ENCODE measurements at regions not wholly inside any gene's neighbourhood (a gene's known extent, or its start where the extent isn't known, plus 50 kb on each side); places are given as distances from the start of the nearest gene placed in this dataset.

- H3K36me3 ChIP-seq (ENCODE audit: insufficient read depth, insufficient read length, low read length) = no peaks in the 10 kb centered on the region
- H3K9ac ChIP-seq (ENCODE audit: insufficient read length, low read depth) = no peak overlapping the region
- H3K4me1 ChIP-seq (ENCODE audit: insufficient read depth, insufficient read length) = no peaks in the 10 kb centered on the region
- no peaks in the 10 kb centered on the region for H3K27me3 ChIP-seq (ENCODE audit: insufficient read depth, insufficient read length)
- H3K9me3 ChIP-seq (ENCODE audit: insufficient read depth, low read length) = no peaks in the 10 kb centered on the region
- DNase-seq (ENCODE audit: low read depth, low spot score) = no peak
- TF ChIP-seq ZNF274 (IDR thresholded peaks at IDR 0.05; ENCODE audit: low read depth, low read length) = no peak
- no peak for TF ChIP-seq YY1 (IDR thresholded peaks at IDR 0.05; ENCODE audit: insufficient read depth, insufficient read length)
- no peak overlapping the region for H3K4me3 ChIP-seq (ENCODE audit: insufficient read length, low read depth)
Observed at GRCh38 chr17:53891726-53892125, 69.0 kb downstream of the KIF2B start.

- no peak overlapping the region for H3K4me3 ChIP-seq (ENCODE audit: insufficient read length, low read depth)
- TF ChIP-seq SUZ12 (IDR thresholded peaks at IDR 0.05; ENCODE audit: extremely low read depth, insufficient read depth, insufficient read length) (no peak), YY1 (IDR thresholded peaks at IDR 0.05; ENCODE audit: insufficient read depth, insufficient read length) (no peak), ZNF274 (IDR thresholded peaks at IDR 0.05; ENCODE audit: low read depth, low read length) (no peak)
- no peaks in the 10 kb centered on the region for H3K4me1 ChIP-seq (ENCODE audit: insufficient read depth, insufficient read length)
- no peak overlapping the region for H3K9ac ChIP-seq (ENCODE audit: insufficient read length, low read depth)
- H3K27me3 ChIP-seq (ENCODE audit: insufficient read depth, insufficient read length) = no peaks in the 10 kb centered on the region
- DNase-seq (ENCODE audit: low read depth, low spot score) = no peak
- no peaks in the 10 kb centered on the region for H3K36me3 ChIP-seq (ENCODE audit: insufficient read depth, insufficient read length, low read length)
- no peaks in the 10 kb centered on the region for H3K9me3 ChIP-seq (ENCODE audit: insufficient read depth, low read length)
Observed at GRCh38 chr17:53892222-53892621, 69.5 kb downstream of the KIF2B start.

GRCh38 chr17:53894591-53894990 is 71.9 kb downstream of the KIF2B start:
- Histone ChIP-seq H3K9ac (ENCODE audit: insufficient read length, low read depth) (no peak overlapping the region), H3K9me3 (ENCODE audit: insufficient read depth, low read length) (no peaks in the 10 kb centered on the region), H3K27me3 (ENCODE audit: insufficient read depth, insufficient read length) (no peaks in the 10 kb centered on the region), H3K4me1 (ENCODE audit: insufficient read depth, insufficient read length) (no peaks in the 10 kb centered on the region), H3K36me3 (ENCODE audit: insufficient read depth, insufficient read length, low read length) (no peaks in the 10 kb centered on the region), H3K4me3 (ENCODE audit: insufficient read length, low read depth) (no peak overlapping the region)
- DNase-seq (ENCODE audit: low read depth, low spot score) = no peak
- no peak for TF ChIP-seq YY1 (IDR thresholded peaks at IDR 0.05; ENCODE audit: insufficient read depth, insufficient read length)
- no peak for TF ChIP-seq SUZ12 (IDR thresholded peaks at IDR 0.05; ENCODE audit: extremely low read depth, insufficient read depth, insufficient read length)
- TF ChIP-seq ZNF274 (IDR thresholded peaks at IDR 0.05; ENCODE audit: low read depth, low read length) = no peak

GRCh38 chr17:53896047-53896446 is 73.3 kb downstream of the KIF2B start:
- Histone ChIP-seq H3K9ac (ENCODE audit: insufficient read length, low read depth) (no peak overlapping the region), H3K9me3 (ENCODE audit: insufficient read depth, low read length) (peaks cover 4% of the 10 kb centered on the region; the same call in 1 of the 2 replicates), H3K27me3 (ENCODE audit: insufficient read depth, insufficient read length) (no peaks in the 10 kb centered on the region), H3K4me3 (ENCODE audit: insufficient read length, low read depth) (no peak overlapping the region), H3K4me1 (ENCODE audit: insufficient read depth, insufficient read length) (no peaks in the 10 kb centered on the region), H3K36me3 (ENCODE audit: insufficient read depth, insufficient read length, low read length) (no peaks in the 10 kb centered on the region)
- TF ChIP-seq YY1 (IDR thresholded peaks at IDR 0.05; ENCODE audit: insufficient read depth, insufficient read length) (no peak), ZNF274 (IDR thresholded peaks at IDR 0.05; ENCODE audit: low read depth, low read length) (no peak)
- DNase-seq (ENCODE audit: low read depth, low spot score) = no peak

GRCh38 chr17:53900951-53901350 is 78.2 kb downstream of the KIF2B start:
- H3K36me3 ChIP-seq (ENCODE audit: insufficient read depth, insufficient read length, low read length) = no peaks in the 10 kb centered on the region
- DNase-seq (ENCODE audit: low read depth, low spot score) = no peak

GRCh38 chr17:53907435-53907834 is 84.7 kb downstream of the KIF2B start:
- H3K27me3 ChIP-seq (ENCODE audit: insufficient read depth, insufficient read length) = no peaks in the 10 kb centered on the region
- H3K4me1 ChIP-seq (ENCODE audit: insufficient read depth, insufficient read length) = no peaks in the 10 kb centered on the region
- TF ChIP-seq YY1 (IDR thresholded peaks at IDR 0.05; ENCODE audit: insufficient read depth, insufficient read length) (no peak), ZNF274 (IDR thresholded peaks at IDR 0.05; ENCODE audit: low read depth, low read length) (no peak), SUZ12 (IDR thresholded peaks at IDR 0.05; ENCODE audit: extremely low read depth, insufficient read depth, insufficient read length) (no peak)
- no peaks in the 10 kb centered on the region for H3K9me3 ChIP-seq (ENCODE audit: insufficient read depth, low read length)
- H3K4me3 ChIP-seq (ENCODE audit: insufficient read length, low read depth) = no peak overlapping the region
- no peak overlapping the region for H3K9ac ChIP-seq (ENCODE audit: insufficient read length, low read depth)
- no peaks in the 10 kb centered on the region for H3K36me3 ChIP-seq (ENCODE audit: insufficient read depth, insufficient read length, low read length)
- no peak for DNase-seq (ENCODE audit: low read depth, low spot score)

More at GRCh38 chr17:53900951-53901350, 78.2 kb downstream of the KIF2B start:
- no peaks in the 10 kb centered on the region for H3K27me3 ChIP-seq (ENCODE audit: insufficient read depth, insufficient read length)
- no peak for TF ChIP-seq ZNF274 (IDR thresholded peaks at IDR 0.05; ENCODE audit: low read depth, low read length)
- no peak for TF ChIP-seq SUZ12 (IDR thresholded peaks at IDR 0.05; ENCODE audit: extremely low read depth, insufficient read depth, insufficient read length)
- TF ChIP-seq YY1 (IDR thresholded peaks at IDR 0.05; ENCODE audit: insufficient read depth, insufficient read length) = no peak
- peaks cover 13% of the 10 kb centered on the region; the same call in 1 of the 2 replicates for H3K9me3 ChIP-seq (ENCODE audit: insufficient read depth, low read length)
- H3K9ac ChIP-seq (ENCODE audit: insufficient read length, low read depth) = no peak overlapping the region
- H3K4me3 ChIP-seq (ENCODE audit: insufficient read length, low read depth) = no peak overlapping the region
- no peaks in the 10 kb centered on the region for H3K4me1 ChIP-seq (ENCODE audit: insufficient read depth, insufficient read length)

- Histone ChIP-seq H3K9ac (ENCODE audit: insufficient read length, low read depth) (no peak overlapping the region), H3K27me3 (ENCODE audit: insufficient read depth, insufficient read length) (no peaks in the 10 kb centered on the region), H3K9me3 (ENCODE audit: insufficient read depth, low read length) (no peaks in the 10 kb centered on the region), H3K4me3 (ENCODE audit: insufficient read length, low read depth) (no peak overlapping the region), H3K36me3 (ENCODE audit: insufficient read depth, insufficient read length, low read length) (no peaks in the 10 kb centered on the region), H3K4me1 (ENCODE audit: insufficient read depth, insufficient read length) (no peaks in the 10 kb centered on the region)
- no peak for DNase-seq (ENCODE audit: low read depth, low spot score)
- TF ChIP-seq ZNF274 (IDR thresholded peaks at IDR 0.05; ENCODE audit: low read depth, low read length) (no peak), SUZ12 (IDR thresholded peaks at IDR 0.05; ENCODE audit: extremely low read depth, insufficient read depth, insufficient read length) (no peak)
Observed at GRCh38 chr17:53909802-53910201, 87.1 kb downstream of the KIF2B start.

DNA sequence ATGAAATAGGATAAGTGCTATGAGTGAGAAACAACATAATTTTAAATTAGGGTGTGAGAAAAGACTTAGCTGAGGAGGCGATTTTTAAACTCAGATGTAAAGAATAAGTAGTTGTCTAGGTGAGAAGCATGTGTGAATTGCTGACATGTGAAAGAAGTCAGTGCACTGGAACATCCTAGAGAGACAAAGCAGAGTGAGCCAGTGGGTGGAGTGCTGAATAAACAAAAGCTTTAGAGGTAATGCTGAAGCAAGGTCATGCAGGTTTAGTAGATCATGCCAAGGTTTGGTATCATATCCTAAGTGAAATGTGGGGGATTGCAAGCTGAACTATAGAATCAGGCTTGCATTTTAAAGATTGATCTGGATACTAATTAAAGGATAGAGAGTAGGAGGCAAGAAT is 89.4 kb downstream of the KIF2B start:
- no peak for DNase-seq (ENCODE audit: low read depth, low spot score)
- H3K9me3 ChIP-seq (ENCODE audit: insufficient read depth, low read length) = no peaks in the 10 kb centered on the region
- no peaks in the 10 kb centered on the region for H3K4me1 ChIP-seq (ENCODE audit: insufficient read depth, insufficient read length)
- no peaks in the 10 kb centered on the region for H3K27me3 ChIP-seq (ENCODE audit: insufficient read depth, insufficient read length)
- TF ChIP-seq SUZ12 (IDR thresholded peaks at IDR 0.05; ENCODE audit: extremely low read depth, insufficient read depth, insufficient read length) (no peak), ZNF274 (IDR thresholded peaks at IDR 0.05; ENCODE audit: low read depth, low read length) (no peak), YY1 (IDR thresholded peaks at IDR 0.05; ENCODE audit: insufficient read depth, insufficient read length) (no peak)
- H3K9ac ChIP-seq (ENCODE audit: insufficient read length, low read depth) = no peak overlapping the region
- no peak overlapping the region for H3K4me3 ChIP-seq (ENCODE audit: insufficient read length, low read depth)
- H3K36me3 ChIP-seq (ENCODE audit: insufficient read depth, insufficient read length, low read length) = no peaks in the 10 kb centered on the region
